ENCODE measurements at regions not wholly inside any gene's neighbourhood (a gene's known extent, or its start where the extent isn't known, plus 50 kb on each side); places are given as distances from the start of the nearest gene placed in this dataset.

DNA sequence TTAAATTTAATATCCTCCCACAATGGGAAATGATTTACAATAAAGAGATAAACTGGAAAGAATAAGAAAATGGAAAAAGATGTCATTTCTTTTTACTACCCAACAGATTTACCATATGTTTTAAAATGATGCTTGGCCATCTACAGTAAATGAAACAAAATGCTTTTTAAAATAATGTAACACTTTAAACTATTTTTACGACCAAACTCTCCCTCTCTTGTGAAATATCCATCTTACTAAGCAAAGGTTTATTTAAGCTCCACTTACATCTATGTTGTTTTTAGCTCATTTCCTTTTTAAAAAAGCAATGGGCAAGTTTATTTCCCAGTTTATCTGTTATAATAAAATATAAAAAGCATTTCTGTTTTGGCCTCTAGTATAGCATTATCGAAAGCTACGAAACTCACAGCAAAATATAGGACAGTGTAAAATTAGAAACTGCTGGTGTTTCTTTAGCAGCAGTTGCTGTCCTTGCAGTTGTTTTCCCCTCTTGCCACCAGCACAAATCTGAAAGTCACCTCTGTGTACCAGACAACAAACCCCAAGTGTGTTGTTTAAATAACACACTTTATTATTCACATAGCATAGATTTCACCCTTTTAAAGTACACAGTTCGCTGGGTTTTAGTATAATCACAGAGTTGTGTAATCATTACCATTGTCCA lies 195.1 kb downstream of the CDRT15L2 start:
- no peak for TF ChIP-seq POLR2A (IDR thresholded peaks at IDR 0.05)
- TF ChIP-seq, protein P1, sequence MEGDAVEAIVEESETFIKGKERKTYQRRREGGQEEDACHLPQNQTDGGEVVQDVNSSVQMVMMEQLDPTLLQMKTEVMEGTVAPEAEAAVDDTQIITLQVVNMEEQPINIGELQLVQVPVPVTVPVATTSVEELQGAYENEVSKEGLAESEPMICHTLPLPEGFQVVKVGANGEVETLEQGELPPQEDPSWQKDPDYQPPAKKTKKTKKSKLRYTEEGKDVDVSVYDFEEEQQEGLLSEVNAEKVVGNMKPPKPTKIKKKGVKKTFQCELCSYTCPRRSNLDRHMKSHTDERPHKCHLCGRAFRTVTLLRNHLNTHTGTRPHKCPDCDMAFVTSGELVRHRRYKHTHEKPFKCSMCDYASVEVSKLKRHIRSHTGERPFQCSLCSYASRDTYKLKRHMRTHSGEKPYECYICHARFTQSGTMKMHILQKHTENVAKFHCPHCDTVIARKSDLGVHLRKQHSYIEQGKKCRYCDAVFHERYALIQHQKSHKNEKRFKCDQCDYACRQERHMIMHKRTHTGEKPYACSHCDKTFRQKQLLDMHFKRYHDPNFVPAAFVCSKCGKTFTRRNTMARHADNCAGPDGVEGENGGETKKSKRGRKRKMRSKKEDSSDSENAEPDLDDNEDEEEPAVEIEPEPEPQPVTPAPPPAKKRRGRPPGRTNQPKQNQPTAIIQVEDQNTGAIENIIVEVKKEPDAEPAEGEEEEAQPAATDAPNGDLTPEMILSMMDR (IDR thresholded peaks at IDR 0.05): no peak
